ENCODE measurements at regions not wholly inside any gene's neighbourhood (a gene's known extent, or its start where the extent isn't known, plus 50 kb on each side); places are given as distances from the start of the nearest gene placed in this dataset.

DNA sequence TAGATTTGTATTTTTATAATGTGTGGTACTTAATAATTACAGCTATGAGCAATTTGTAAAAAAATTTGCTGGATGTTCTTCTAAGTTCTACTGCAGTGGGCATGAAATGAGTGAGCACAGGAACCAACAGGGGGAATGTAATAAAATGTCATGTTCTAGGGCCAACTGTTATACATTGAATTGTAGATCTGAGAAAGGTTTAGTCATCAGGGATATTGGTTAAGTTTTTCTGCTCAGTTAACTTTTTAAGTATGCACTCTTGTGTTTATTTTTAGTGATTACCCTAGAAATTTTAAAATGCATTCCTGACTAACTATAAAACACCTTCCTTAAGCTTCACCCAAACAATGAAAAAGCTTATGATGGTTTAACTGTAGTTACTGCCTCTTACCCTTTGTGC is 101.8 kb downstream of the CAND1 start:
- DNase-seq: no peak
- no peak overlapping the region for H3K4me3 ChIP-seq
- H3K27me3 ChIP-seq: no peaks in the 10 kb centered on the region
- no peaks in the 10 kb centered on the region for H3K4me1 ChIP-seq
- intact Hi-C loops (cut with DNase I; ENCODE audit: low total_unique reads): no loop called here
- no peaks in the 10 kb centered on the region for H3K36me3 ChIP-seq
- no peaks in the 10 kb centered on the region for H3K9me3 ChIP-seq
- H3K27ac ChIP-seq: no peak overlapping the region
- TF ChIP-seq EP300 (IDR thresholded peaks at IDR 0.05) (no peak), CTCF (IDR thresholded peaks at IDR 0.05) (no peak), POLR2A (IDR thresholded peaks at IDR 0.05) (no peak), POLR2AphosphoS5 (IDR thresholded peaks at IDR 0.05) (no peak)

DNA sequence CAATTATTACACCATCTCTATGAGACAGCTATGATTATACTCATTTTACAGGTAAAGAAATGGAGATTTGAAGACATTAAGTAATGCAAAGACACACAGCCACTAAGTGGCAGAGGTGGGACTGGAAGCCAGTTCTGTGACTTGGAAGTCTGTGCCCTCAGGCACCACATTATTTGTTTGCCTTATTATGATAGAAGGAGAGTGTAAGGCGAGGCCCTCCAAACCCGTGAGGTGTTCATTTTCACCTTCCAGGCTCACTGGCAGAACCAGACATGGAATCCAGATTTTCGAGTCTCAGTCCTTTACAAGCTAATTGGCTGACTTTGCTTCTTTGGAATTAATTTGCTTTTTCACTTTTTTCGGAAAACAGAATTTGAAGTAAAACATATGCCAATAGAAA is 107.9 kb downstream of the CAND1 start:
- Histone ChIP-seq H3K36me3 (no peaks in the 10 kb centered on the region), H3K9me3 (no peaks in the 10 kb centered on the region), H3K4me1 (no peaks in the 10 kb centered on the region), H3K27ac (no peak overlapping the region), H3K27me3 (no peaks in the 10 kb centered on the region), H3K4me3 (no peak overlapping the region)
- intact Hi-C loops (cut with DNase I; ENCODE audit: low total_unique reads): no loop called here
- 70 to 87% (median 79%) methylated on average over 4 of the region's 4 CpGs for WGBS, 5 donors
- no peak for DNase-seq
- TF ChIP-seq EP300 (IDR thresholded peaks at IDR 0.05): no peak

DNA sequence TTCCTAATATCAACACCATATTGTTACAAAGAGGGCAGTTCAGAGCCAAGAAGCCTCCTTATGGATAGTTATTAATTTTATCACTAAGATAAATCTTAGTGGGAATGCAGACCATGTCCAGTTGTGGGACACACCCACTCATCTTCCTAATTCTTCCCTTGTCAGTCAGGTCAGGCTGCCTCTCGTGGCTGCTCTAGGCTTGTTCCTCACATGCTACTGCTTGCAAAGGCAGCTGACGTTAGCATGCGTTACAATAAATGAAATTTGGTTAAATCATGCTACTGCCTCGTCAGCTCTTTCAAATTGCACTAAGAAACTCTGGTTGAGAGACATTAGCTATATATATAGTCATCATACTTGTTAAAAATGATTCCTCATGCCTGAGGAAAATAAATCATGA is 108.4 kb downstream of the CAND1 start:
- Histone ChIP-seq H3K4me1 (no peaks in the 10 kb centered on the region), H3K27me3 (no peaks in the 10 kb centered on the region), H3K4me3 (no peak overlapping the region), H3K9me3 (no peaks in the 10 kb centered on the region), H3K36me3 (no peaks in the 10 kb centered on the region), H3K27ac (no peak overlapping the region)
- intact Hi-C loops (cut with DNase I; ENCODE audit: low total_unique reads): no loop called here
- TF ChIP-seq POLR2A (IDR thresholded peaks at IDR 0.05): no peak
- TF ChIP-seq CTCF (IDR thresholded peaks at IDR 0.05): no peak
- no peak for TF ChIP-seq POLR2AphosphoS5 (IDR thresholded peaks at IDR 0.05)
- no peak for TF ChIP-seq EP300 (IDR thresholded peaks at IDR 0.05)
- 82 to 94% (median 93%) methylated on average over 4 of the region's 4 CpGs for WGBS, 5 donors
- DNase-seq: no peak

DNA sequence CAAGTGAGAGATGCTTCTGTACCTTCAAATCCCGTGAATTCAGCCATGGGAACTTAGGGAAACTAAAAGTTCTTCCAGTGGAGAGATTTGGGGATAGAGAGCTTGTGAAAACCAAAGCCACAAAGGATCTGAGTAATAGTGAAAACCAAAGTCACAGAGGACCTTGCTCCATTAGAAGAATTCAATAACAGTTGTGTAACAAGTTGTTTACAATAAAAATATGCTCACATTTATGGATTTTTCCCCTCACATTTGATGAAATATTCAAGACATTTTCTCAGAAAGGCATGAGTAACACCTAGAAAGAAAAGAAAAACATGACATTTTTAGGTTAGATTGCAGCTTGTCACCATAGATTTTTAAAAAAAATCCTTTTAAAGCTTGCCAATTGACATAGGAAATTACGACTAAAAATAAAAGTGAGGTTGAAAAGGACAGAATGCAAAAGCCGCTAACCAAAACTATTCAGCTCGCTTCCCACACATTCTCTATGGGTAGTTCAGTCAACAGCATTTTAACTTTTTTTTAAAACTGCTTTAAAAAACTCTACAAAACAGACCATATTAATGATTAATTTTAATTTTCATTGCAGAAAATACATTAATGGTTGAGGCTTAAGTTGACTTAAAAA is 113.2 kb downstream of the CAND1 start:
- H3K4me3 ChIP-seq: no peak overlapping the region
- intact Hi-C loops (cut with DNase I; ENCODE audit: low total_unique reads): no loop called here
- TF ChIP-seq EP300 (IDR thresholded peaks at IDR 0.05) (no peak), POLR2A (IDR thresholded peaks at IDR 0.05) (no peak), CTCF (IDR thresholded peaks at IDR 0.05) (no peak), POLR2AphosphoS5 (IDR thresholded peaks at IDR 0.05) (no peak)
- H3K27ac ChIP-seq: no peak overlapping the region
- 67 to 85% (median 76%) methylated on average over 4 of the region's 4 CpGs for WGBS, 5 donors
- no peaks in the 10 kb centered on the region for H3K4me1 ChIP-seq
- no peaks in the 10 kb centered on the region for H3K36me3 ChIP-seq
- H3K27me3 ChIP-seq: no peaks in the 10 kb centered on the region
- DNase-seq: no peak
- H3K9me3 ChIP-seq: no peaks in the 10 kb centered on the region

- Histone ChIP-seq H3K27me3 (no peaks in the 10 kb centered on the region), H3K9me3 (no peaks in the 10 kb centered on the region), H3K36me3 (no peaks in the 10 kb centered on the region), H3K4me3 (no peak overlapping the region), H3K4me1 (no peaks in the 10 kb centered on the region), H3K27ac (no peak overlapping the region)
- TF ChIP-seq POLR2A (IDR thresholded peaks at IDR 0.05) (no peak), POLR2AphosphoS5 (IDR thresholded peaks at IDR 0.05) (no peak), EP300 (IDR thresholded peaks at IDR 0.05) (no peak), CTCF (IDR thresholded peaks at IDR 0.05) (no peak)
- intact Hi-C loops (cut with DNase I; ENCODE audit: low total_unique reads): no loop called here
- WGBS, 5 donors: 63 to 84% (median 76%) methylated on average over 4 of the region's 4 CpGs
- DNase-seq: no peak
Observed at GRCh38 chr12:67386869-67387565, 117.9 kb downstream of the CAND1 start.

All from stomach (tissue), 8 donors.